ENCODE measurements at regions not wholly inside any gene's neighbourhood (a gene's known extent, or its start where the extent isn't known, plus 50 kb on each side); places are given as distances from the start of the nearest gene placed in this dataset.

DNA sequence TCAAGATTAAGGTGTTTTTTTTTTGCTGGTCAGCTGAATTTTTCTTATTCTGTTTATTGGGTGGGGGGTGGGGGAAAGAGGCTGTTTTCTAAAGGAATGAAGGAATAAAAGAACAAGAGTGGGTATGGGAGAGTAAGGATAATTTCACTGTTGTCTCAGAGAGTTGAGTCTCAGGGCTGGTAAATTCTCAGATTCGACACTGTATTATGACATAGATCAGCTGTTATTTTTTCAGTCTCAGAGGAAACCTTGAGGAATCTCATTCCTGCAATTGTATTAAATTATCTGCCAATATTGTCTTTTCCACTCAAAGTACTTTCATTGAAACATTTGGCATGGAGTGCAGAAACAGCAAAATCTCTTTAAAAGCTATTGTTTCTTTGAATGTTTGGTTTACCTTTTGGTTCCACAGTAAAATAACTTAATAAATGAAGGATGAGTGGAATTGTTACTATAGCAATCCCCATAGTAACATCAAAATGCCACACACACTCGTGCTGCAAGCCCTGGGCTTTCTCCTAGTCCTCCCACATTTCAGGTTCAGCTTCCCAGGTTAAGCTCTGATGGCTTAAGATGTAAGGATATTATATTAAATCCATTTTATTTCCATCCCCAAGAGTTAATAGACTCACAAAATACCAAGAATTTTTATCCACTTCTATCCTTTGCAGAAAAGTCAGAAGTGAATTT is 478.7 kb upstream of the TCF4 start:
- DNase-seq = no peak

DNA sequence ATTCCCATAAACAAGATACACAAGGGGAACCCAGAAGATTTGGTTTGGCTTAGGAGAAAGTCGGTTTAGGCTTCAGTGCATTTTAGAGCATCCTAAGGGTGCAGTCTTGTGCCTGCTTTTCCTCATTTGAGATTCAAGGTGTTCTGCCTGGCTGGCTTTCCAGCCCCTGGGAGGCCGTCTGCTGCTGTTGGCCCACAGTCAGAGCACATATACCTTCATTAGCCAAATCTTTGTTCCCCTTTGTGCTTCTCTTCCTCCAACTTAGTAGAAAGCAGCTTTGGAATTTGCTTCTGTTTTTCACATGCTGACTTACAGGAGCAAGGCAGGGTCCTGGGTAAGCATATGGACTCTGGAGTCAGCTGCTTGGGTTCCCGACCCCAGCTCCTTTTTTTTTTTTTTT is 477.1 kb upstream of the TCF4 start:
- DNase-seq = no peak

DNA sequence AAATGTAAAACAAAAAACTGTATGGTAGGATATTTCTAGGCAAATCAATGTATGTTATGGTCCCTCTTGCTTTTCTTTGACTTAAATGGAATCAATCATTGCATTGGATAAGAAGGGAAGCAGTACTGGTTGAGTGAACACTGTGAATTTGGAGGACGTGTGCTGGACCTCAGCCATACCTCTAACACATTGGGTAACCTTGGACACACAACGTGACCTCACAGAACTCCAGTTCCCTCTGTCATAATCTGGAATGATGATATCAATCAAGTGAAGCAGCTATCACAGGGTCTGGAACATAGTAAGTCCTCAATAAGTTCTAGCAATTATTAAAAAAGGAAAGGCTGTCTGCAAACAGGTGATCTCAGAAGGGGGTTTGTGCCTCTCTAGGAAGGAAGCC is 474.9 kb upstream of the TCF4 start:
- DNase-seq = no peak

DNA sequence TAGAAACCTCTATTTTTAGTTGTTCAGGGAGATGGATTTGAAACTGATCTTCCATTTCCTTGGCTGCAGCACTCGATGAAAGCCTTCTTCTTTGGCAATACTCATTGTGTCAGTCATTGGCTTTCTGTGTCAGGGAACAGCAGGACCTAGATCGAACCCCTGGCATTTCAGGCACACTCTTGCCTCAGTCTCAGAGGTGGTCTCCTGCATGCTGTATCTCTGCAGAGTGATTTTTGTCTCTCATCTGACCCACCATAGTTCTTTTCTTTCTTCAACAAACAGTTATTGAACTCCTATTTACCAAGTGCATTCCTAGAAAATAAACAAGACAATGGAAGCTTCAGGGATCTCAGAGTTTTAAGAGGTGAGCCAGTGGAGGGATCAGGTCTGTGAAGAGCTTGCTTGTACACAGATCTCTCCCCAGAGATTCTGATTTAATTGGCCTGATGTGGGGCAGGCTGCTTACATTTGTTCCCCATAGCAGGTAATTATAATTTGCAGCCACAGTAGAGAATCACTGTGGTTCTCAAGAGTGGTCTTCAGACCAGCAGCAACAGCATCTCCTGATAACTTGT is 473.1 kb upstream of the TCF4 start:
- DNase-seq = no peak

DNA sequence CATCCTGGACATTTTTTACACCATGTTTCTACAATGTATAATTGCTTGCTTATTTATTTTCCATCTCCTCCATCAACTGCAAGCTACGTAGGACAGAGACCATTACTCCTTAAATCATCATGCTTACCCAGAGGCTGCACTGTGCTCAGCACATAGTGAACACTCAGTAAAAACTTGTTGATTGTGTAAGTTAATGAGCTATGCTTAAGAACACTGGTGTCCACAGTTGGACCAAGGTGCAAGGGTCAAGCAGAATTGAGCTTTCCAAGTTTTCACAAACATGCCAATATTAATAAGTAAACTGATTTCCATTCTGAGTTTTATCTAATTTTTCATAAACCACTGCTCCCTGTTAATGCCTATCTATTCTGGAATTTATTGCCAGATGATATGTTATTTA is 464.2 kb upstream of the TCF4 start:
- no peak for DNase-seq

DNA sequence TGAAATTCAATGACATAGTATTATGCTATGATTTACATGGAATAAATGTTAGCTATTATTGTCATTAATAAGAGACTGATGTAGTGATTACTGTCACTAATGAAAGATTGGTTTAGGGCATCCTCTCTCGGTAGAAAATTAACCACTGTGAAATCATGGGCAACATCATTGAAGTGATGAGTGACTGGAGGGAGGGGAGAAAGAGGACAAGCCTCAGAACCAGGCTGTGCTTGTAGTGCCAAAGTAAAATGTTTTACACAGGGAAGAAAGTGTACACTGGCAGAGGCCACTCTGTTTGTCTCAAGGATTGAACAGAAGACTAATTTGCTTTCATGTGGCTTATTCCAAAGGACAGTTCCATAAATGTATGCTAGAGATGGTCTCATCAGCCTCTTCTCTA is 456.2 kb upstream of the TCF4 start:
- DNase-seq = no peak

DNA sequence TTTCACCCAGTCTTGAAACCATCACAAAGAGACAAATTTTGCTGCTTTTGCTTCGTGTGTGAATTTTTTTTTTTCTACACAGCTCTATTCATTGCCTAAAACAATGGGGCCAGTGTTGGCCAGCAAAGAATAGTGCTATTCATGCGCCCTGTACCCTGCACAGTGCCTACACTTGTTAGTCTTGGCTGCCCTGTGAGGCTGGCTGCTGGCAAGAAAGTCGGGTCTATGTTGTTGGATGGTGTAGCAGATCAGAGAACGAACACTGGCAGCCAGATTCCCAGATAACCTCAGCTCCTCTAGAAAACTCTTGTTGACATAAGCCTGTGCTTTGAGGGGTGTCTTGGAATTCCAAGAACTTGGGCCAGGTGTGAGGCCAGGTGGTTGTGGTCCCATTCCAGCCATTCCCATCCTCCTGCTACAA is 455.7 kb upstream of the TCF4 start:
- DNase-seq = no peak

DNA sequence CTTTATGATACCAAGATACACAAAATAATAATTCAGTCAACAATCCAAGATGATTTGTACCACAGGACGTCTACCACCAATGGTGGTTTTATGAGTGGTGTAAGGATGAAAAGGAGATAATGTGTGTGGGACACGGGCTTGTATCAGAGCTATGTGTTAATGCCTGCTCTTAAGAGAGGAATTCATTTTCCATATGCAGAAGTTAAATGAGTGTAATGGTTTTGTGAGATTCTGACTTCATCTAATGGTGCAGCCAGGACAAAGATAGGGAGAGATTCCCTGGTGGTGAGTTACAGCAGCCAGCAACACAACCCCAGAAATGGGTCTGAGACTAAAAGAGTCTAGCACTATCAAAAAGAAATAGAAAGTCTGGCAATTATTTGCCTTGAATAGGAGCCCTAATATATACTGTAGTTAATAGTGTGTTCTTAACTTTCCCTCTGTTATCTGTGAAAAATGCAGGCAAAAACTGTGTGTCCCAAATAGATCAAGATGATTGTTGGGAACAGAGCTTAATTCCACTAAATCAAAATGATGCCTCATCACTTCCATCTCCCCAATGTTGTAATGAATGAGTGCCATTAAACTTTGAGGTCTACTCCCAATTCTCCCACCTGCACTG is 455.0 kb upstream of the TCF4 start:
- no peak for DNase-seq

DNA sequence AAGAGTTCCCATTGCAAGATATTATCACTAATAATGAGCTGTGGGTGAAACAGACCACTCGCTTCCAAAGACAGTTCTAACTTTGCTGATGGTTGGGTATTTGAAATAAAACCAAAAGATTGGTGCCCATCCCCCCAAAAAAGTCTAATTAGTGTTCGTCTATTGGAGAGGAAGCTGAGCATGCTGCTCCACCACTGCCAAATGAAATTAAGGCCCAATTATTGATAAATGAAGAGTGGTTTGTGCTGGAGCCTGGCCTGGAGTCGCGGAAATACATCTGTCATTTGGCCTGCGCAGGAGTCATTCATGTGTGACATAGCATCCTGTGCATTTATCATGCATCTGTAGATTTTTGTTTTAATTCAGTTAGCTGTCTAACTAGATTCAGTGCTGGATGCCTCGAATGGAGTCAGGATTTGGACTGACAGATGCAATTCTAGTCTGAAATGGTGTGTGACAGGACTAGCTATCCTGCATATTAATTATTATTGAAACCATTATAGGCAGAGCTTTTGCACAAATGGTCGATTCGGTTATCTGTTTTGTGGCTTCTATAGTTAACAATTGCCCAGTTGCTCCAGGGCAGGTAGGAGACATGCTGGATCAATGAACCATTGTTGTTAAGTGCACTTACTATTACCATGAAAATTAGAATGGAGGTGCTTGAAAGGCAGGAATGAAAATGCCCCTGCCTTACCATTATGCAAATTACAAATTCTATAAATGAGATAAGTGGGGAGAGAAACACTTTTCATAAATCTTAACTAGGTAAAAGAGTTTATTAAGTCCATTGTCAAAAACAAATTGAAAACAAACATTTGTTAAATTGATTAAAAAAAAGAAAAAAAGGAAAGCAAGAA is 450.4 kb upstream of the TCF4 start:
- peak; percentile 93 for DNase-seq

DNA sequence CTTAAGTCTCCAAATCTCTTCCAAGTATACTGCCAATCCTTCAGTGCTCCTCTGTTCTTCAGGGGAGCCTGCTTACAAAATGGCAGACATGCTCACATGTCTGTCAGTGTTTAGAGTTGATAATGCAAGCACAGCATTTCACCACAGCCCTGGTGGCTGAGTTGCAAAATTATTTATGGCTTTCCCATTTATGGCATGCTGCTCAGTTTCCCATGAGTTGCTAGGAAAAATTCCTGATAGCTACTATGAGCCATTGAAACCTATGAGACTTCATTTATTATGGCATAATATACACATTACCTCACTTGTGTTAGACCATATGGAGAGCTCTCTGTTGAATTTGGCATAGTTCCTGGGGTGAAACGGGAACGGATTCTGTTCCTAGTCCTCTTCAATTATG is 448.7 kb upstream of the TCF4 start:
- peak; percentile 96 for DNase-seq

DNA sequence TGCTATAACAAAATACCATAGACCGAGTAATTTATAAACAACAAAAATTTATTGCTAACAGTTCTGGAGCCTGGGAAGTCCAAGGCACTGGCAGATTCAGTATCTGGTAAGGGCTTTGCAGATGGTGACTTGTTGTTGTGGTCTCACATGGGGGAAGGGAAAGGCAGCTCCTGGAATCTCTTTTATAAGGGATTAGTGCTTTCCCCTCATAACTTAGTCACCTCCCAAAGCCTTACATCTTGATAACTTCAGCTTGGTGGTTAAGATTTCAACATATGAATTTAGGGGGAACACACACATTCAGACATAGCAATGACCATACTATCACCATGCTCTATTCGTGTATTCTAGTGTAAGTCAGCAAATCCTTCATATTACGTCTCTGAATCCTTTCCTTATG is 447.6 kb upstream of the TCF4 start:
- DNase-seq = no peak

DNA sequence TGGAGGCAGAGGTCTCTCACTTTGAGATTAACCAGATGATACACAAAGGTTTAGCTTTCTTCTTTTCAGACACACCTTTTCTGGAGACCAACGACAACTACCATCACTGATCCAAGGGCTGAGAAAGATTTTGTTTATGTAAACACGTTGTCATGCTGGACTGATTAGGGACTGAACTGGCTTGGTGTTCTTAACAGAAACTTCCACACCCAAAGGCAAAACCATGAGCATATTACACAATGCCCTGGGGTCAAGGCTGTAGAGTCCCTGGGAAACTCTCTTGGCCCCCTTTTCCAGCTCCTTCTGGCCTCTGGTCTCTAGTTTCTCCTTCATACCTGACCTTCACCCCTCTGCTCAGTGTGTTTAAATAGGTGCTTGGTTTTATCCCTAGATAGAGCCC is 447.0 kb upstream of the TCF4 start:
- DNase-seq = no peak

DNA sequence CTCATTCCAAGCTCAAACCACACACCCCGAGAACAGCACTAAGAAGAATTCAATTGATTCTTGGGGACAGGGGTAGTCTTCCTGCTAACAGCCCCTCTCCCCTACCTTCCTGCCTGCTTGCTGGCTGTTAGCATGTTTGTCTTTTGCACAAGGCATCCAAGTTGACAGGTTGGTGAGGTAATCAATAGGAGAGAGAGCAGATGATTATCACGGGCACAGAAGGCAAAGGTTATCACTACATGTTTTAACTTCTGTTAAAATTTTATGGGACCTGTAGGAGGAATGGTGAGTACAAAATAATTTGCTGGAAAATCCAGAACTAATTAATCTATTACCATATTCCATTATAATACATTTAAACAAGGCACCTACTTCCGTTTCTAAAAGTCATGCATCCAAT is 442.1 kb upstream of the TCF4 start:
- DNase-seq = no peak

DNA sequence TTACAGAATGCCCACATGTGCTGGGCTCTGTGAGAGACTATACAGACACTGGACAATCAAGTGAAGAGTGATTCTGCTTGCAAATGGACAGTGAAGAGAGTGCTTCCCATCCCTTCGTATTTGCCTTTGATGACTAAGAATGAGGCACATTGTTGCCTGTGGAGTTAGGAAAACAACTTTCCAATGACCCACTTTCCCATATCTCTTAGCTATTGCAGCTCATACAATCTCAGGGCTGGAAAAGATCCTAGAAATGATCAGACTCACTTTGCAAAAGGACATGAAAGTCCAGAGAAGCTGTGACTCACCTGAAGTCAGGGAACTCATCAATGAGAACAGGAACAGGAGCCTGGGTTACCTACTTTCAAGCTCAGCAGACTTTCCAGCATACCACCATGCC is 440.5 kb upstream of the TCF4 start:
- no peak for DNase-seq

DNA sequence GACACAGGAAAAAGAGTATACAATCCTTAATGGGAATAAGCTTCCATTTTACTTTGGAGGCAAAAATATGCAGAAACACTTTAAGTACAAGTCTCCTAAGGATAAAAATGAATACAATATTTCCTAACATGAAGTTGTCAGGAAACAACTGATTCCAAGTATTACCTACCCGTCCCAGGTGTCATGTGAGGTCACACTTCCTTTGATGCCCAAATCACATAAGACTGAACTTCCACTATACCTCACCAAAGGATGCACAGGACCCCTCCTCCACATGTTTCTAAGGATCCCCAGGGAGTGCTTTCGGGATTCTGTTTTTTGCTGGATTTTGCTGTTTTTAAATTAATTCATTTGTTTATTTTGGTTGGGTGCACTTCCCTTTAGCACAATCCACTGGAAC is 438.5 kb upstream of the TCF4 start:
- DNase-seq = no peak

DNA sequence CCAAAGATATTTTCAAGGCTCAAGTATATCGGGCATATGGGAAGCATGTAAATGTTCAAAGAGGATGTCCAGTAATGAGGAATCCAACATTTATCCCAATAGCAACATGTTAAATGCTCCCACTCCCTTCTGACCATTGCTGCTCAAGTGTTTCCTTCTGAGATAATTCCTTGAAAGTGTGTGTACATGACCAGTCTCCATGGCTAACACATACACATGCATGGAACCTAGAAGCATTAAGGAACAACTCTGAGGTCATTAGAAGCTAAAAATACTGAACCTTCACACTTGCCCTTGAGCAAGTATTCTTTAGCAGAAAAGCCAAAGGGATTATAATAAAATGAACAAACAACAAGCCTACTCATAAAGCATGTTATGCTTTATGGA is 433.8 kb upstream of the TCF4 start:
- DNase-seq = no peak

DNA sequence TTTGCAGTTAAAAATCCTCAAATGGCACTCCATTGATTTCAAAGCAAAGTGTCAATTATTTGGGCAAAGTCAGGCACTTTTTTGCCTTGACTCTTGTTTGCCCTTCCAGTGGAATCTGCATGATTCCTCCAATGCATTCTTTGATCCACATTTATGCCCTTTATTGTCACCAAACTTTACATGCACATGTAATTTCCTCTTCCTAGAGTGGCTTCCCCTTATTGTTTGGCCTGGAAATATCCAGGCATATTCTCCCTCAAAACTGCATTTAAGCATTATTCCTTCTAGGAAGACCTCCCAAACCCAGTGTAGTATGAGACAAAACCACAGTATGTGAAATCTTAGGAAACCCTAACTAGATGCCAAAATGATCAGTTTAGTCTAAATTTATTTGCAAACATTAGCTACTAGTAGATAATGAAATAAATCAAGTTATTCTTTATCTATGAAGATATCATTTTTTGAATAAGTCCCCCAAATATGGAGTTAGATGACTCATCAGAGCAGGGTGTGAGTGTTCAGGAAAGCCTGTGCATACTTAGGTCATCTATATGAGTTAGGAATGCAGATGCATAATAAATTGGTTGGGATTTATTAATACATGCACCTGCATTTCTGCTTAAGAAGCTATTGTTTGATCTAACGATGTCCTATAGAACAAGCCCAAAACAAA is 433.3 kb upstream of the TCF4 start:
- DNase-seq = no peak

DNA sequence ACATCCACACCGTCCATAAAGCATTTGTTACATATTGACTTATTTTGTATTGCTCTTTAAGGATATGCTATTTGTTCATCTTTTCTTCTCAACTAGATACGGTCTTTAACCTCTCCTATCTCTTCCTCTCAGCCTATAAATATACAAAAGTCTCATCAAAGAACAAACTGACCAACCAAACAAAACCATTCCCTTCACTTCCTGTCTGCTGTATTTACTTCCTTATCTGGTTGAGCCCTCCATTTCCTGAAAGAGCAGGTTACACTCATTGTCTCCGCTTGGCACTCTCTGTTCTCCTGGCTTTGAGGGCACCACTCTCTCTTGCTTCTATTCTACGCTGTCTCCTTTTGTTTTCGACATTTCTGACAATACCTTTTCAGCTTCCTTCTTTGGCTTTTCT is 431.9 kb upstream of the TCF4 start:
- no peak for DNase-seq

DNA sequence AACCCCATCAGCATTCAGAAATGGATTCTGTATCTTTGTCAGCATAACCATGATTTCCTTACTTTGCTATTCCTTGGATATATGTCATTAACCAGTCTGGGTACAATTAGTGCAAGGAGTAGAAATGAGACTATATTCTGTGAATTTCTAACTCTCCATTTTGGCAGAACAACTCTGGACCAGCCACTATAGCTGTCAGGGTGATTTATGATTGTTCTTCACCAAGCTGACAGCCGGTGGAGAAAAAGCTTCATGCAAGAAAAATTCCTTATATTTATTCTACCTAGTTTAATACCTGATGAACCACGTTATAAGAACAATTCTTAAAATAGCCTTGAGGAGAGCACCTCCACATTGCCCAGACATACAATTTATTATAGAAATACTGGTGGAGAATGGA is 431.2 kb upstream of the TCF4 start:
- no peak for DNase-seq

DNA sequence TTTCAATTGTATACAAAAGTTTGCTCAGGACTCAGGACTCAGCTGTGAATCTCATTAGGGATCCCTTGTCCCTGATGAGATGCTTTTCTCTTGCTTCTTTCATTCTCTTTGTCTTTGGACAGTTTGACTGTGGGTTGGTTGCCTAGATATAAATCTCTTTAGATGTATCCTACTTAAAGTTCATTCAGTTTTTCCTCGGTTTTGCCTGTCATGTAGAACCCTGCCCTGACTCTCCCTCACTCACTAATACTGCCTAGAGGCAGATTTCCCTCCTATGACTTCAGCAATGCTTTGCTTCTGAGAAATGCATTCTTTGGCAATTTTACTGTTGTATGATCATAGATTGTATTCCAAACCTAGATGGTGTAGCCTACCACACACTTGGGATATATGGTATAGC is 421.4 kb upstream of the TCF4 start:
- DNase-seq = no peak

DNA sequence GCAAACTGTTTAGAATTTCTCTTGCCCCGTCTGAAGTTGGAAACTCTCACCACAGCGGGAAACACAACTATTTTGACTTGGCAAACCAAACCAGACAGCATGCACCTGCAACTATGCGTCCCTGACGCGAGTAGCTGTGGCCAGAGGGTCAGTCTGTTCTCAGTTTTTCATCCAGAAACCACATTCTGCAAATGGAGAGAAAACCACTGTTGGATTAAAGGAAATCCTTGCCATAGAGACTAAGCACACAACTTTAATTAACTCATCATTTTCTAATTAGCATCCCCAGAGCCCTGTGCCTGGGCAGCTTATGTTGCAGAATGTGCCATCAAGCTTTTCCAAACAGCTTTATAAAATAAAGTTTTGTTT is 415.7 kb upstream of the TCF4 start:
- no peak for DNase-seq

DNA sequence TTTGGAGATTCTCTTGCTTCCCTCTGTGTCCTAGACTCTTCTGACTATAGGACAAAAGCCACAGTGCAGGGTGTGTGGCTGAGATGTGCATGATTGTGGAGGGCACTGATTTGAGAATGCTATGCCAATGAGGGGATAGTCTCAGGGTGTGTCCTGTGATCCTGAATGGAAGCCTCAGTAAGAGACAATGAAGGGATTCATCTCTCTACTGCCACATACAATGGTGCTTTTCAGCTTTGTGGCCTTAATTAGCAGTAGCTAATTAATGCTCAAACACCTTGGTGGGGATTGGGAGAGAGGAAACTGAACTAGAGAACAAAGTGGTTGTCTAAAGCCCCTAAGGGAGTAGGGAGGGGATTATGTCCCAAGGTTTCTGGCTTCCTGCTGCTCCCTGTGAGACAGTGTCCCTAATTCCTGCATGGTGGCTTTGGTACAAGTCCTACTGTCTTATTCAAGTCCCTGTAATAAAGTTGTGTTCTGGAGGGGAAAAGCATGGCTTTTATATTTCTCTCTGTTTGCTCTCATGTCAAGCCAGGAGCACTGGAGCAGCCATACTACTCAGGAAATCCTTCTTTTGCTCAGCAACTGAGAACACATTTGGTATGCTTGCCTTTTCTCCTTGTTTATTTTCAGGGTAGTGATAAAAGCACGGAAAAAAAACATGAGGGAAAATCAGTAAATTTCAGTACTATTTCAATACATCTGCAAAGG is 415.2 kb upstream of the TCF4 start:
- DNase-seq = no peak

DNA sequence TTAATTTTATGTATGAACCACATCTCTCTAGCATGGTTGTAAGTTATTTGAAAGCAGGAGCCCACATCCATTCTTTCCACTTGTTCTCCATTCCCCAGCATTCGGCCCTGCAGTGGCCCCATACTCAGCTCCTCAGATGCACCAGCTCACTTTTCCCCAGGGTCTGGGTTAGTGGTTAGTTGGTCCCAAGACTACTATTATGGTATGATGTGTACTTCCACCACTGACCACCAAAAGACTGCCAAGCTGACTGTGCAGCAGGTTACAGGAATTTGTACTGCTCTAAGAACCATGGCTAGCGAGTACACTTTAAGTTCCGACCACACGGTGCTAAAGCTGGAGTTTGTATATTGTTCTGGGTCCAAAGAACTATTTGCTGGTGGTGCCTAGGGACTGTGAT is 413.6 kb upstream of the TCF4 start:
- DNase-seq = no peak

Measured in NCI-H1694 treated with DMSO at 0.1 percent for 48 hours (cell line).